GM19324 (cell line): ENCODE measurements at regions not wholly inside any gene's neighbourhood (a gene's known extent, or its start where the extent isn't known, plus 50 kb on each side); places are given as distances from the start of the nearest gene placed in this dataset.

ENCODE experiments used
- ATAC-seq: cut with Tn5 transposase; IDR thresholded peaks from one replicate; pipeline ENCODE4 v1.9.1; 2021; ENCODE audit warnings: mild to moderate bottlenecking, moderate library complexity; ENCODE audit not compliant: unreplicated experiment, low FRiP score

DNA sequence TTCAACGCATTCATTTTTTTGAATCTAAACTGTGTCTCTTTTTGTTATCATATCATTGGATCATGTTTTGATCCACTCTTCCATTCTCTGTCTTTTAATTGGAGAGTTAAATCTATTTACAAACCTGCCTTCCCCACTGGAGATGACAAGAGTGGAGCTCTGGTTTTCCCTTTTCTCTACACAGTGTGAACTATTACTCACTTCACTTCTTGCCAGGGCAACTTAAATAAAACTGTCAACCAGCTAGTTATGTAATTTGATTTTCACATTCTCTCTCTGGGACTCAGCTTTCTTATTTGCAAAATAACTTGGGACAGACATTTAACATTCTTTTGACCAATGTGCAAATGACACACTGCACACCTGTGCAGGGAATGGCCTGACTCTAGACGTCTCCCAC is 230.8 kb upstream of the CST7 start:
- ATAC-seq = no peak

DNA sequence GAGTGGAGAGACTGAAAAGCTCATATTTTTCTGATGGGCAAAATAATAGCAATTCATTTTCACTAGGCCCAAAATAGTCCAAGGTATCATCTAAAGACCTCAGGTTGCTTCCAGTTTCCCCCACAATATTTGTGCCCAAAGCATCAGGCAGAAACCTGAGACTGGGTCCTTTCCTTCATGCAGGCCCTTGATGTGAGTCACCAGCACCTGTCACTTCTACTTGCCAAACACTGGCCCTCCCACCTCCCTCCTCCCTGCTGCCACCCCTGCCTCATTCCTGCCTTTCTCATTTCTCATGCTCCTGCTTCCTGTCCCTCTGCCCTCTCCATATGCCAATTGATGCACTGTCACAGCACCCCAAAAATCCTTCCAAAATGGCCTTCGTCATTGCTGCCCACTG is 230.4 kb upstream of the CST7 start:
- ATAC-seq = no peak

DNA sequence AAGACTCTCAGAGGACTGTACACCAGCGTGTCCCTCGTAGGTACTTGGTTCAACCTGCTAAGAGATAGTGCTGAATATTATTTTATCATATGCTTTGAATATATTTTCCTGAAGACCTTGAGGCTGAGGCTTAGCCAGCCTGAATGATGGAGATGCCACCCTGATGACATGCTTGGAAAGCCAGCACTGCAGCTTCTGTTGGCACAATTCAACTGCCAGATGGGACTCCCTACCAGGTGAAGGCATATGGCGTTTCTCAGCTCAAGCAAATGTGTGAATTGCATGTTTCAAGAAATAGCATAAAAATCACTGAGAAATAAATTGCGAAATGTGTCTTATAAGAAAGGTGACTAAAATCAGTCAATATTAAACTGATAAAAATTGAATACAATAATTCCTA is 228.1 kb upstream of the CST7 start:
- ATAC-seq = no peak

DNA sequence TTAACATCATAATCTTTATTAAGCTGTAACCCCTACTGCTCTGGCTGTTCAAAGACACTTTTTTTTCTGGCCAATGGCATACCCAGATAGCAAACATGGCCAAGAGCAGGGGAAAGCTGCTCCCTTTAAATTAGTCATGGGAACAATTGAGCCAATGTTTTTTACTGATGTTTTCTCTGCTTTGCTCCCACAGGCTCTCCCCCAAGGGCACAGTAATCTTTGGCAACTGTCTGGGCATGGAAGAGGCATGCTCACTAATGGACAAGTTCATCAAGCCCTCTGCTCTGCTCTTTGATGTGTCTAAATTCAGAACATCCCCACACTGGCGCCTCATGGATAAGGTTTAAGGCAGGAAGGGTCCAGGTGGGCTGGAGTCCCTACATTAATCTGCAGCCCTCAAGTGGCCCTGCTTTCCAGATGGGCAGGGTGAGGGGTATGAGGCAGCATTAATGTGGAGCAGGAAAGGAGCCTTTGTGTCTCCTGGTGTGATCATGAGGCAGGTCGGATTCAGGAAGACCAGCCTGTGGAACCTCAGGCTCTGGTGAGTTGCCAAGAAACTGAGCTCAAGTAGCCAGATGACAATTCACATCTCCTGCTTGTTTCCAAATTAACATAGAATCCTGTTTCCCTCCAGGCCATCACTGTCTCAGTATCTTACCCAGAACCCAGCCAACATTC is 227.0 kb upstream of the CST7 start:
- ATAC-seq = no peak

DNA sequence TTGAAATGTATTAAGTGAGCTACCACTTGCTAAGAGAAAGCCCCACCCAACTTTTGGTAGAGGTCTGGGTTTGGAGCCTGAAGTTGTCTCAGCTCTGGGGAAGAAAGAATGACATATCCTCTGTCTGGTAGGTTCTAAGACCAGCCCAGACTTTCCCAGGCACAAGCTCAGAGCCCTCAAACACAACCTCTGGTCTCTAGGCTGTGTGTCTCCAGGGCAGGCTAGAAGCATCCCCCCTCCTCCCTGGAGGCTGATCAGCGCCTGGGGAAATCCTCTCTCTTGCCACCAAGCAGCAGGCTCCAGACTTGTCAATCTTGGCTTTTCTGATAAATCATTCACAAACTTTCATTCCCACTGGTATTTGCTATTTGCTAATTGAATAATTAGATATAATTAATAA is 226.5 kb upstream of the CST7 start:
- no peak for ATAC-seq

DNA sequence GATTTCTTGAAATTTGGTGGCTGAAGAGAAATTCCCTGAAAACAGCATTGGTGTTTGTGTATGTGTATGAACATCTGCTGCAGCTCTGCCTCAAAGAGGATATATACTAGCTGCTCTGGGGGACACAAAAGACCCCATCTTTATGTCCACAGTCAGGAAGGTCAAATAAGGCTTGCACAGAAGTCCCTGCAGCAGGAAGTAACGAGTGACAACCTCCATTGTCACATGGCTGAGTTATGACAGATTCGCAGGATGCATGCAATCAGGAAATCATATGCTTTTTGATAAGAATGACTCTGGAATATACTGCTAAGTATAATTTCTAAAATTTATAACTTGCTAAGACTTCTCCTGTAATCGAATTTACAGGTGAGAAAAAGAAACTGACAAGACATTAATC is 225.9 kb upstream of the CST7 start:
- ATAC-seq = no peak

DNA sequence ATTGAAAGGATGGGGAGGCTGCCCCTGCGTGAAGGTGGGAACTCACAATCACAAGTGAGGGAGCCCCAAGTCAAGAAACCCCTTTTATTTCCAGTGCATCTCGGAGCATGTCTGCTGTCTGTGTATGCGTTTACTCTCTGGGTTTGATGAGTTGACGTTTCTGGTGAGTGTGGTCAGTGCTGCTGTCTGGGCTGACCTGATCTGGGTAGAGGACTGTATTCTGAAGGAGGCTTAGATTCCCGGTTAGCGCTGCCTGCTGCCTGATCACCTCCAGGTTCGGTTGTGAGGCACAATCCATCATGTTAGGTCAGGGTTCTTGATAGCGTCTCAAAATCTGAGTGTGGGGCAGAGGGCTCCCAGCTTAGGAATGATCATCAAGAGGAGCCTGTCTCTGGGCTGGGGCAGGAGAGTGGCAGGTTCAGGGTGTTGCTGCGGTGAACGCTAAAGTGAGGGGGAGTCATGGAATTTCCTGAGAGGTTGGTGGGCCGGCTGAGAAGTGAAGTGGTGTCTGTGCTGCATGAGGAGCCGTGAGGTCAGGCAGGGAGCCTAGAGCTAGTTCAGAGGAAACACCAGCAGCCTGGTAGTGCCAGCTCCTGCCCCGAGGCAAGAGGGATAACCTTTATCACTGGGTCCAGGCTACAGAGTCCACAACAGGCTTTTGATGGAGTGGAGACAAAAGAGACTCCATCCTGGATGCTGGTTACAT is 225.3 kb upstream of the CST7 start:
- no peak for ATAC-seq

DNA sequence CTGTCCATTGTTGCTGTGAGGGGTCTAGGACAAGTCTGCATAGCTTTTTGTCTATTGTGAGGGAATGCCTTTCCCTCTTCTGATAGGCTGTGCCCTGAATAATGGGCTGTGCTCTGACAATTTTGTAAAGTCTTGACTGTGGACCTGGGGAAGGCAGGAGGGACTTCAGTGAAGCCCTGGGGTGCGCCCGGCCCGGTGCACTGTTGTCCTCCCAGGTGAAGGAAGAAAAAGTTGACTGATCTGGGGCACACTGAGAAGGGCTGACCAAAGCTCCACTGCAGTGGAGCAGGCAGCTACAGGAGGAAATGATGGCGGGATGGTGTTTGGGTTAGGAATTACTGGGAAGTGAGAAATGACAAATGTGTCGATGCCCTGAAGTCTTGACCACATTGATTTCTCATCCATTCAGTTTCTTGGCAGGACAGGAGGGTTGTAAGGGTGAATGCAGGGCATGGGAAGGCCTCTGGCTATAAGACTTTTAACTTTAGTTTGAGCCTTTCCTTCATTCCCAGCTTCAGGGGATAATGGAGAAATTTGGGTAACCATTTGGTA is 224.0 kb upstream of the CST7 start:
- no peak for ATAC-seq

DNA sequence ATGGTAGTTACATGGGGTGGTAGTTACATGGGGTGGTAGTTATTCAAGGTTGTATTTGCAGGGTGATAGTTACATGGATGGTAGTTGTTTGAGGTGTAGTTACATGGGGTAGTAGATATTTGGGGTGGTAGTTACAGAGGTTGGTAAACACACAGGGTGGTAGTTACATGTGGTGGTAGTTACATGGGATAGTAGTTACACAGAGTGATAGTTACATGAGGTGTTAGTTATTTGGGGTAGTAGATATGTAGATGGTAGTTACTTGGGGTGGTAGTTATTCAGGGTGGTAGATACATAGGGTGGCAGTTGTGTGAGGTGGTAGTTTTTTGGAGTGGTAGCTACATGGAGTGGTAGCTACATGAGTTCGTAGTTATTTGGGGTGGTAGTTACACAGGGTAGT is 221.3 kb upstream of the CST7 start:
- ATAC-seq = no peak

DNA sequence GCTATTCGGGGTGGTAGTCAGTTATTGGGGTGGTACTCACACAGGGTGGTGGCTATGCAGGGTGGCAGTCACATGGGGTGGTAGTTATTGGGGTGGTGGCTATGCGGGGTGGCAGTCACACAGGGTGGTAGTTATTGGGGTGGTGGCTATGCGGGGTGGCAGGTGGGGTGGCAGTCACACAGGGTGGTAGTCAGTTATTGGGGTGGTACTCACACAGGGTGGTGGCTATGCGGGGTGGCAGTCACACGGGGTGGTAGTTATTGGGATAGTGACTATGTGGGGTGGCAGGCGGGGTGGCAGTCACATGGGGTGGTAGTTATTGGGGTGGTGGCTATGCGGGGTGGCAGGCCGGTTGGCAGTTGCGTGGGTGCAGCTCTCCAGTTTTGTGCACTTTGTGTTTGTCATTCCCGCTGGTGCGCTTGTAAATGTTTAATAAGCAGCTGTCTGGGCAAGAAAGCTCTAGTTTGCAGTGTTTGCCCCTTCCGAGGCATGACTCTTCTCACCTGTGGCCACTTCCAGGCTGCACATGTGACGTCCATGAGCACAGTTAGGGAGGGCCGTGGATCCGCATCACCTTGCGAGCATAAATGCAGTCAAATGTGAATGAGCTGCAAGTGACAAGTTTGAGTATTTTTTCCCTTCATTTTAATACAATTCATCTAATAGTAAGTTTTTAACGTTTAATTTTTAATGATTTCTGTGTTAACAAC is 219.0 kb upstream of the CST7 start:
- no peak for ATAC-seq

DNA sequence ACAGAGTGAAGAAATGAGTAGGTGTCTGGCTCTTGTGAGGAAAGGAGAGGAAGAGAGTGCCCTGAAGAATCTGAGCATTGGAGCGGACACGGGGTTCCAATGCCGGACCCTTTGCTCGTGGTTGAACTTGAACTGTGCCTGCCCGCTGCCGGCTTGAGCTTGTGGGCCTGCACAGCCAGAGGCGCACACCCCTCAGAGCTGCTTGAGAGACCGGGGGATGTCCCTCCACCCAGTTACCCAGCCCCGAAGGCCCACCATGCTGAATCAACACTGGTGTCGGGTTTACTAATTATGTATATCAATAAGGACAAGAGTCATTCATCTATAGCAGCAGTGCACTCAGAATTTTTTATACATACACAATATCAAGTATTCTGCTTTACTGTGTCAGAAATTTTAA is 218.3 kb upstream of the CST7 start:
- ATAC-seq = no peak

DNA sequence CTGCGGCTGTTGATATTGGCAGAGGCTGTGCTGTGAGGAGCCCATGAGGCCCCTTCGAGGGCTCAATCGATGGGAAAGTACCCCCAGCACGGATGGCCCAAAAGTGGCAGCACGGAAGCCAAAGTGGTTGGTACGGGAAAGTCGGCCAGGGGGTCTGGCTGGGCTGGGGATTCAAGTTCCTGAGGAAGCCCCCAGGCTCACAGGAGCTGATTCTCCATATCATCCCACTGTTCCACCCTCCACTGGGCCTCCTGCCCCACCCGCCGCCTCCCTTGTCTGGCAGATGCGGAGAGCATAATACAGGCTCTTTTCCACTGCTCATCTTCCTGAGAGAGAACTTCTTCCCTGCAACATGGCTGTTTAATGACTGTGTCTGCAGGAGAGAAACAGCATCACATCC is 217.8 kb upstream of the CST7 start:
- ATAC-seq = no peak

DNA sequence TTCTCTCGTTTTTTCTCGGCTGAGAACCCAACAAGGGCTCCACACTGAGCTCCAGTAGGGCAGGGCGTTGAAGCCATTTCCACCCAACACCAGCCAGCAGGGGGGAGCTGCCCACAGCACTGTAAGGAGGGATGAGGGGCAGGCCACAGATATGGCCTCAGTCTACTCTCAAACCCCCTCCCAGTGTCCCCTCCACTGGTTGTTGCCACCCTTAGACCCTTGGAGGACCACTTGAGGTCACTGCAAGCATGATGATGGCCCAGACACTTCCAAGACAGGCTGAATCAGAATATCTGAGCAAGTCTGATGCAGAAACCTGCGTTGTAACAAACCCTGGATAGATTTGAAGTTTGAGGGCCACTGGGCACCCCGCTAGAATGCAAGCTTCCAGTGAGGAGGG is 217.0 kb upstream of the CST7 start:
- ATAC-seq = no peak

DNA sequence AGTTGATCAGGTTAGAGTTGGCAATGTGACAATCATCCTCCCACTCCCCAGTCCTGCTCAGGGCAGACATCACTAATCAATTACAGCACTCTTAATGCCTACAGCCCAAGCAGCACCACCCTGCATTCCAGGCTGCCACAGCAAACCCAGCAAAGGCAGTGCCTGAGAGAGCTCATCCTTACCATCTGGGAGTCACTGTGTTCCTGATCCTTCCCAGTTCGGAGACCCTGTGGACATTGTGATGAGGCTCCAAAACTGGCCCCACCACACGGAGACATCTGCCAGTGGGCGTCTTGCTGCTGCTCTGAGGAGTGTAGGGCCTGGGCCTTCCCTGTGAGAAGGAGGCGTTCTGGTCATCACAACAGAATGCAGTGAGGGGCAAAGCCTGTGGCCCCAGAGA is 216.5 kb upstream of the CST7 start:
- ATAC-seq = no peak

DNA sequence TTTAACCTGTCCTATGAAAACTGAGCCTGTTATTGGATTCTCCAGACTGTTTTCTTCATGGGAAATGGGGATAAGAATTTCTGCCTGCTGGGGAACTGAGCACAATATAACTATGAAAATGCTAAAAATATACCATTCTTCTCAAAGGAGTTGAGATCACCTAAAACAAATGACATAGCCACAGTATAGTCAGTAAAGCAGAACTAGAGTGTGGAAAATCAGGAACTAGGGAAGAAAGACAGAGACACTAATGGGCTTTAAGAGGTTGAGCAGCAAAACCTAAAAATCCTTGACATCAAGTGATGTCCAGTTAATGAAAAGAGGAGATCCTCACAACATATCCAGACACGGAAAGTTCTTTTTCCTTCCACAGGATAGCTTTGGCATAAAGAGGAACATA is 215.7 kb upstream of the CST7 start:
- no peak for ATAC-seq

DNA sequence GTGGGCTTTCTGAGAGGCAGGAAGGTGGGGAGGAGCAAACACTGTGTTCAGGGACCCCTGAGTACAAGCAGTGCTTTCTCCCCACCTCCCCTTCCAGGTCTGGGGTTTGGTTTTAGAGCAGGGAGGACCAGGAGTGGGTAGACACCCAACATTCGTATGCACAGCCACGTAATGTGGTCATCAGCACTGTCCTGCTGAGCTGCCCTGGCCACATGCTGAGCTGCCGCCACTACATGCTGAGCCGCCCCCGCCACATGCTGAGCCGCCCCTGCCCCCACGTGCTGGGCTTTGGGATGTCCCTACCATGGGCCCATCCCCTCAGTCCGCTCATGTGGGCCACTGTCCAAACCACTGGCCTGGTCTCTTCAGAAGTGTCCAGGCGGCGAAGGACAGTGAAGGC is 214.9 kb upstream of the CST7 start:
- no peak for ATAC-seq

DNA sequence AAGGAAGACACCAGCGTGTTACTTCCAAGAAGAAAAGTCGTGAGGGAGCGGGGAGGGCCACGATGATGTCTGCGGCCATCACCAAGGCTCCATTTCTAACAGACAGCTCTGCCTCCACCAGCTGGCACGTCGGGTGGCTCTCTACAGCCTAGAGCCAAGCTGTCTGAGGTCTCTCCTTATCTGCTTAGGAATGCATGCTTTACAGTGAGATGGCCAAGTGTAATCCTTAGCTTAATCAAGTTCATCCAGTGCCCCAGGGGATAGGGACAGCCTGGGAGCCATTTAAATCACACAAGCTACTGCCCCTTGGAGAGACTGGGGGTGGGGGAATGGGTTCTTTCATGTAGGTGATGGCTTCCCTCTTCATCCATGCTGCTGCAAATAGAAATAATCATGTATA is 213.8 kb upstream of the CST7 start:
- no peak for ATAC-seq

DNA sequence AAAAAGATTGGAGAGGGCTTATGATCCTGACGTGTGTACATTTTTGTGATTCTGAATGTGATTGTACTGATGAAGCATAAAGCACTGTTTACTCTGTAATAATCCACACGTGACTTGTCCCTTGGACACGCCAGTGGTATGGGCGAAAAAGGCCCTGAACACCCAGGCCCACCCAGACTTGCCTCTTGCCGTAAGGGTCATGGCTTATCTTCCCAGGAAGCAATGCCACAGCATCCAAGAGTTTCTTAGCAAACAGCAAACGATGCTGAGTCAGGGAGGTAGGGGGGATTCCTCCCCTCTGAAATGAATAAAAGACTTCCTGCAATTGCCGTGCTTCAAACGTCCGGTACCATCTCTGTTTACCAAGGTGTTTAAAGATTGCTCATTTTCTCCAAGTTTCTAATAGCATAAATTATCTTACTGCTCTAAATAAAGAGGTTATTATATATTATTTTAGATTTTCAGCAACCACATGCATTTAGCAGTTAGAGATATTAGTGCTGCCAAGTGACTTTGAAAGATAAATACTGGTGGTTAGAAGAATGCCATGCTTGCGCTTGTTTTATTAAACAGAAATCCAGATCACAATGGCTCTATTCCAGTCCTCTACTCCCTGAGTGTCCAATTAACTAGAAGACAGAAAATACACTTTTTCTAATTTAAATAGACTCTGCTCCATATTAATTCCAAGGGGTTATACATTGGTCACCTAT is 212.8 kb upstream of the CST7 start:
- ATAC-seq = no peak

DNA sequence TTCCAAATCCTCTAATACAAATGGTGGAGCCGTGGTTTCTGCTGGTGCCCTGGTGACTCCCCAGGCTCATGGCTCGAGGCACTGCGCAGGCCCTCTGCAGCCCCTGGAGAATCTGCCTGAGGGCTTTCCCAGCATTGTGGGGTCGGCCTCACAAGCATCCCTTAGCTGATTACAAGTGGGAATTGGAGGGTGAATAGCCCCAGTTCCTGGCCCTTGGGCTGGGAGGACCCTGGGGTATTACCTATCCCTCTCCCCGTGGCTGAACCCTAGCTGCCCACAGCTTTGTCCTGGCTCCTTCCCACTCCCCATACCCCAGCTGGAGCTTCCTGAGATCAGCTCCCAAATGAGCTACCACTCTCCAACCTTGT is 212.2 kb upstream of the CST7 start:
- no peak for ATAC-seq

DNA sequence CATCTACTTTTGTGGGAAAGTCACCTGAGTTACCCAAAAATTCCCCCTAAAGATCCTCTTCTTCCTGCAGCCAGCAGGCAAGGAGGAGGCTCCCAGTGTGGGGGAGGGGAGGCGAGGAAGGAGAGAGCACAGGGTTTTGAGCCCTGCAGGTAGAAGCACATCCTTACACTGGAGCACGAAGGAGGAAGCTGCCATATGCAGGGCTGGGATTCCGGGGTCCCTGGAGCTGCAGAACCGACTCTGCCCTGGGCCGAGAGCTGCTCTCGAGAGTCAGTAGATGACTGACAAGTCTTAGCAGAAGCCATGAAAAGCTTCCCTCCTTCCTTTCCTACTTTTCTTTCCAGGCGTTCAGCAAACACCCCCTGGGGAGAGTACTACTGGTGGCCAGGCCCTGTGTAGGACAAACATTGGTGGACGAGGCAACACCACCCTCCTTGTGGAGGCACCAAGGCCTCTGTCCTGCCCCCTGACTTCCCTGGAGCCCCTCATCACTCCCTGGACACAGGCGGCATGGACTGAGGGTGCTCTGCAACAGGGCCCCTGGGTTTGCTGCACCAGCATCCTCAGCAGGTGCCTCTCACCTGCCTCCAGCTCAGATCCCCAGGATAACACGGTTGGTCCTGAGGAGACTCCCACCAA is 211.7 kb upstream of the CST7 start:
- no peak for ATAC-seq
